COLO829 (cell line): ENCODE measurements at regions not wholly inside any gene's neighbourhood (a gene's known extent, or its start where the extent isn't known, plus 50 kb on each side); places are given as distances from the start of the nearest gene placed in this dataset.
"Not testable (repeated sequence)": the region's sequence is repeated elsewhere in the genome, so short reads cannot be mapped to it uniquely, and the experiment has no call there.

Source experiments
- DNase-seq: peaks from one replicate; pipeline ENCODE4 v3.0.0; 2012; ENCODE audit warnings: low spot score

- no peak for DNase-seq
Measured at GRCh38 chr12:119931402-119931801, 54.3 kb upstream of the CIT start.

DNA sequence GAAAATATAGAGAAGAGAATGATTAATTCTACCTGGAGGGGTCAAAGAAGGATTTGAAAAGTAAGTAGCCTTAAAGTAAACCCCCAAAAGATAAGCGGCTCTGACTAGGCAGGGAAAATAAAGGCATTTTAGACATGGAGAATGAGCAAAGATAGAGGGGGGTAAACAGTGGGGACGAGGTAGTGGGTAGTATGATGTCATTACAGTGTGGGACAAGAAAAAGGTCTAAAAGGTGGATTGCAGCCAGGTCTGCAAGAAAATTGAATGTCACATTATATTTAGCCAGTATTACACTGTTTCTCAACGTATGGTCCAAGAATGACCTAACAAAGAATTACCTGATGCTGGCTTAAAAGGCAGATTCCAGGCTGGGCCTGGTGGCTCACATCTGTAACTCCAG is 55.8 kb upstream of the CIT start:
- DNase-seq, result no peak

DNA sequence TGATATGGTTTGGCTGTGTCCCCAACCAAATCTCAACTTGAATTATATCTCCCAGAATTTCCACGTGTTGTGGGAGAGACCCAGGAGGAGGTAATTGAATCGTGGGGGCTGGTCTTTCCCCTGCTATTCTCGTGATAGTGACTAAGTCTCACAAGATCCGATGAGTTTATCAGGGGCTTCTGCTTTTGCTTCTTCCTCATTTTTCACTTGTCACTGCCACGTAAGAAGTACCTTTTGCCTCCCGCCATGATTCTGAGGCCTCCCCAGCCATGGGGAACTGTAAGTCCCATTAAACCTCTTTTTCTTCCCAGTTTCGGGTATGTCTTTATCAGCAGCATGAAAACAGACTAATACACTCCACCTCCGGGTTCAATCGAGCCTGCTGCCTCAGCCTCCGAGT is 54.3 kb upstream of the BICDL1 start:
- DNase-seq, result not testable (repeated sequence)

GRCh38 chr12:119936705-119937311 is 52.2 kb upstream of the BICDL1 start:
- no peak for DNase-seq

GRCh38 chr12:119938049-119938667 is 50.9 kb upstream of the BICDL1 start:
- DNase-seq, result peak; percentile 82
